B cell (primary cell): ENCODE measurements at regions not wholly inside any gene's neighbourhood (a gene's known extent, or its start where the extent isn't known, plus 50 kb on each side); places are given as distances from the start of the nearest gene placed in this dataset.

Experiments used
- ATAC-seq: fragments of 200-7000 bp; cut with Tn5 transposase; one replicate; pipeline ENCODE4 v1.10.0; 2021; ENCODE audit warnings: low read depth, mild to moderate bottlenecking, moderate number of reproducible peaks, moderate library complexity
- CTCF ChIA-PET: fragments of 350-600 bp; sonication (Branson Sonifier 250); formaldehyde crosslinking; loops from one replicate; lab custom pipeline; 2021; ENCODE audit warnings: antibody characterized with exemption, inconsistent platforms; lab: Charles Lee
- POLR2A ChIA-PET: fragments of 350-600 bp; sonication (Branson Sonifier 250); formaldehyde crosslinking; loops from one replicate; lab custom pipeline; 2021; ENCODE audit warnings: antibody characterized with exemption; lab: Charles Lee
- DNase-seq: peaks from one replicate; pipeline ENCODE4 v3.0.0; 2013
- H2AFZ ChIP-seq: 2 replicates; pipeline ENCODE4 v1.6.1; 2012; ENCODE audit warnings: mild to moderate bottlenecking, low read depth, low read length; ENCODE audit not compliant: insufficient read depth, poor library complexity, severe bottlenecking
- H3K27ac ChIP-seq, 2 donors: 1 replicate in 1 of 2; 2 replicates in 1 of 2; pipeline ENCODE4 v1.5.1; 2012 to 2013; ENCODE audit warnings: low read length in 2 of 2, mild to moderate bottlenecking in 2 of 2, moderate library complexity in 1 of 2
- H3K27me3 ChIP-seq, 4 experiments: fragments of 200-600 bp in 1 of 4; sonication (generic) in 1 of 4; replicated peaks in 1 of 4; 1 replicate in 2 of 4; 2 replicates in 2 of 4; pipeline versions ENCODE4 v1.6.1 to v1.7.0; 2013 to 2016; ENCODE audit warnings: low read length in 3 of 4, mild to moderate bottlenecking in 2 of 4, mixed read lengths in 1 of 4, moderate library complexity in 1 of 4; ENCODE audit not compliant: insufficient read depth in 4 of 4, control insufficient read depth in 3 of 4; ENCODE audit errors: control extremely low read depth in 1 of 4
- H3K36me3 ChIP-seq, 2 experiments: replicated peaks in 1 of 2; 1 replicate in 1 of 2; 2 replicates in 1 of 2; pipeline versions ENCODE4 v1.6.1 to v1.7.1; 2013; ENCODE audit warnings: low read length in 1 of 2; ENCODE audit not compliant: insufficient read depth in 2 of 2, control insufficient read depth in 1 of 2; ENCODE audit errors: control extremely low read depth in 1 of 2, extremely low read depth in 1 of 2
- H3K4me1 ChIP-seq, 2 donors: fragments of 200-600 bp in 1 of 2; sonication (generic) in 1 of 2; 1 replicate in 1 of 2; 2 replicates in 1 of 2; pipeline versions ENCODE4 v1.5.1 to v1.6.1; 2013 to 2017; ENCODE audit warnings: low read length in 2 of 2; ENCODE audit not compliant: control insufficient read depth in 2 of 2, insufficient read depth in 2 of 2
- H3K4me2 ChIP-seq: replicated peaks from 2 replicates; pipeline ENCODE3; 2012; ENCODE audit warnings: mild to moderate bottlenecking, low read depth, low read length; ENCODE audit not compliant: poor library complexity, severe bottlenecking
- H3K4me3 ChIP-seq, 5 experiments: fragments of 200-600 bp in 1 of 5; sonication (generic) in 1 of 5; 1 replicate in 3 of 5; 2 replicates in 2 of 5; pipeline versions ENCODE4 v1.5.1 to v1.7.0; 2011 to 2016; ENCODE audit warnings: low read length in 4 of 5, mild to moderate bottlenecking in 4 of 5, low read depth in 2 of 5, control low read depth in 1 of 5, moderate library complexity in 1 of 5; ENCODE audit not compliant: insufficient read depth in 1 of 5; ENCODE audit errors: control extremely low read depth in 1 of 5, extremely low read depth in 1 of 5
- H3K79me2 ChIP-seq: fragments of 200-600 bp; sonication (generic); one replicate; pipeline ENCODE4 v1.6.0; 2016; ENCODE audit warnings: low read length; ENCODE audit not compliant: control insufficient read depth, insufficient read depth
- H3K9ac ChIP-seq: fragments of 200-600 bp; sonication (generic); 2 replicates; pipeline ENCODE4 v1.6.1; 2017; ENCODE audit warnings: mild to moderate bottlenecking, low read length, moderate library complexity
- H3K9me3 ChIP-seq, 3 donors: one replicate each; pipeline versions ENCODE4 v1.6.1 to v1.7.1; 2013; ENCODE audit warnings: low read length in 2 of 3; ENCODE audit not compliant: control insufficient read depth in 2 of 3, insufficient read depth in 1 of 3; ENCODE audit errors: control extremely low read depth in 1 of 3
- H4K20me1 ChIP-seq: 2 replicates; pipeline ENCODE4 v1.6.0; 2012; ENCODE audit warnings: mild to moderate bottlenecking, low read length; ENCODE audit not compliant: insufficient read depth, control insufficient read depth, poor library complexity, severe bottlenecking
- H3K27ac Mint-ChIP-seq: one replicate; pipeline ENCODE4 v1.8.0; 2021; ENCODE audit warnings: mixed read lengths
- H3K27me3 Mint-ChIP-seq: one replicate; pipeline ENCODE4 v1.8.0; 2021; ENCODE audit warnings: mixed read lengths
- H3K4me1 Mint-ChIP-seq: one replicate; pipeline ENCODE4 v1.8.0; 2021; ENCODE audit warnings: mixed read lengths
- H3K4me3 Mint-ChIP-seq: one replicate; pipeline ENCODE4 v1.8.0; 2021; ENCODE audit warnings: mixed read lengths
- H3K9me3 Mint-ChIP-seq: one replicate; pipeline ENCODE4 v1.8.0; 2022; ENCODE audit warnings: mixed read lengths; ENCODE audit not compliant: insufficient read depth
- CTCF ChIP-seq: fragments of 200-600 bp; IDR thresholded peaks from one replicate; pipeline ENCODE4 v1.8.0; 2022; ENCODE audit warnings: antibody characterized with exemption, mild to moderate bottlenecking
- EZH2 ChIP-seq: IDR thresholded peaks from 2 replicates; pipeline ENCODE4 v1.6.1; 2012; ENCODE audit warnings: borderline replicate concordance, low read depth, mild to moderate bottlenecking, moderate library complexity, low read length; ENCODE audit not compliant: insufficient read depth, poor library complexity, severe bottlenecking
- WGBS: methylation state at CpG from one replicate; pipeline ENCODE4 v1.1.5; 2013; ENCODE audit warnings: missing lambda C conversion rate; ENCODE audit not compliant: insufficient coverage; 5-methylcytosine and 5-hydroxymethylcytosine counted together
- intact Hi-C: fragments of 100-400 bp; cut with micrococcal nuclease; formaldehyde crosslinking; loops from one replicate; pipeline ENCODE4 v1.10.0; 2022

- Histone ChIP-seq H3K36me3 (no peaks in the 10 kb centered on the region), H2AFZ (peak overlapping the region; percentile 57), H3K4me3 (peak overlapping the region in 1 of 5 experiments; percentile 37), H3K79me2 (no peaks in the 10 kb centered on the region), H3K27me3 (no peaks in the 10 kb centered on the region), H3K27ac (no peak overlapping the region), H3K4me1 (no peaks in the 10 kb centered on the region), H3K4me2 (peak overlapping the region; percentile 46), H3K9me3 (peaks cover 0 to 5% (median 1%) of the 10 kb centered on the region in 3 donors), H3K9ac (peak overlapping the region; percentile 17), H4K20me1 (no peaks in the 10 kb centered on the region)
- ChIA-PET POLR2A (no interaction called here), CTCF (no interaction called here)
- ATAC-seq = no peak
- DNase-seq = no peak
- intact Hi-C loops = no loop called here
- Mint-ChIP-seq H3K4me3 (peak overlapping the region; percentile 29), H3K9me3 (peaks cover 3% of the 10 kb centered on the region), H3K27ac (no peak overlapping the region), H3K4me1 (peaks cover 10% of the 10 kb centered on the region), H3K27me3 (no peaks in the 10 kb centered on the region)
- 90% methylated on average over 2 of the region's 2 CpGs for WGBS
- TF ChIP-seq CTCF (no peak), EZH2 (no peak)
These were observed 119.0 kb upstream of the CBLB start for GRCh38 chr3:105987809-105988208.

GRCh38 chr3:105988540-105989212 lies 119.9 kb upstream of the CBLB start:
- ChIA-PET POLR2A (no interaction called here), CTCF (no interaction called here)
- Histone ChIP-seq H3K4me3 (no peak overlapping the region), H2AFZ (peak overlapping the region; percentile 57), H3K27ac (no peak overlapping the region), H3K79me2 (no peaks in the 10 kb centered on the region), H3K9ac (no peak overlapping the region), H3K27me3 (no peaks in the 10 kb centered on the region), H3K4me1 (no peaks in the 10 kb centered on the region), H3K36me3 (no peaks in the 10 kb centered on the region), H3K9me3 (peaks cover 0 to 2% (median 1%) of the 10 kb centered on the region in 3 donors), H4K20me1 (no peaks in the 10 kb centered on the region), H3K4me2 (no peak overlapping the region)
- ATAC-seq = no peak
- Mint-ChIP-seq H3K27me3 (no peaks in the 10 kb centered on the region), H3K4me3 (peak overlapping the region; percentile 12), H3K27ac (no peak overlapping the region), H3K4me1 (peaks cover 10% of the 10 kb centered on the region), H3K9me3 (peaks cover 3% of the 10 kb centered on the region)
- intact Hi-C loops = no loop called here
- no peak for DNase-seq
- TF ChIP-seq CTCF (no peak), EZH2 (no peak)
- 100% methylated on average over 2 of the region's 3 CpGs for WGBS
